ENCODE measurements at regions not wholly inside any gene's neighbourhood (a gene's known extent, or its start where the extent isn't known, plus 50 kb on each side); places are given as distances from the start of the nearest gene placed in this dataset.

DNA sequence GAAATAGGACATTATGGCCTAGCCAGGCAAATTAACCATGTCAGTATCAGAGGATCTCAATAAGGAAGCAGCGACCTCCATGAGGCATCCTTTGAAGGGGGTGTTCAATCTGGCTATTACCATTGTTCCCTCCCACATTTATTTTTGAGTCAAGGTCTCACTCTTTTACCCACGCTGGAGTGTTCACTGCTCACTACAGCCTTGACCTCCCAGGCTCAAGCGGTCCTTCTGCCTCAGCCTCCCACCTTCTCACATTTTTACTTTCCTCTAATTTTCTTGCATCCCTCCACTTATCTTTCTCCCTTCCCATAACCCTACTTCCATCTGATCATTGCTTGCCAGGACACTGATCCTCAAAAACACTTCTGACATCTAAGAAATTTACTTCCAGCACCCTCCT, 654.0 kb upstream of the NR2F2 start:
- TF ChIP-seq EZH2phosphoT487 (IDR thresholded peaks at IDR 0.05; ENCODE audit: insufficient read depth, low read depth) = no peak
- TF ChIP-seq EZH2 (IDR thresholded peaks at IDR 0.05; ENCODE audit: insufficient read depth, poor library complexity, severe bottlenecking) = no peak

Data from GM23248 (cell line).